Nephron (organoid): ENCODE measurements at regions not wholly inside any gene's neighbourhood (a gene's known extent, or its start where the extent isn't known, plus 50 kb on each side); places are given as distances from the start of the nearest gene placed in this dataset.

ENCODE experiments used
- H3K27ac Mint-ChIP-seq, 3 experiments: 2 replicates each; pipeline ENCODE4 v1.8.0; 2020; ENCODE audit warnings: mixed read lengths in 3 of 3, mild to moderate bottlenecking in 2 of 3, moderate library complexity in 1 of 3
- H3K27me3 Mint-ChIP-seq: 2 replicates; pipeline ENCODE4 v1.8.0; 2021; ENCODE audit warnings: low read depth, mild to moderate bottlenecking, moderate library complexity, mixed read lengths
- H3K36me3 Mint-ChIP-seq: 2 replicates; pipeline ENCODE4 v1.8.0; 2020; ENCODE audit warnings: low read depth, mixed read lengths
- H3K4me1 Mint-ChIP-seq: 2 replicates; pipeline ENCODE4 v1.8.0; 2020; ENCODE audit warnings: mixed read lengths
- H3K4me3 Mint-ChIP-seq, 3 experiments: 2 replicates each; pipeline ENCODE4 v1.8.0; 2020; ENCODE audit warnings: mild to moderate bottlenecking in 3 of 3, mixed read lengths in 3 of 3, moderate library complexity in 2 of 3
- H3K9me3 Mint-ChIP-seq: 2 replicates; pipeline ENCODE4 v1.8.0; 2020; ENCODE audit warnings: mixed read lengths
- CTCF ChIP-seq, 3 experiments: fragments of 200-600 bp; sonication (generic); IDR thresholded peaks; one replicate each; pipeline ENCODE4 v1.5.0; 2021; ENCODE audit warnings: antibody characterized with exemption in 3 of 3; ENCODE audit not compliant: unreplicated experiment in 3 of 3

- no peaks in the 10 kb centered on the region for H3K27me3 Mint-ChIP-seq
- H3K27ac Mint-ChIP-seq, result no peak overlapping the region
- no peak overlapping the region for H3K4me3 Mint-ChIP-seq
- no peak for TF ChIP-seq CTCF (IDR thresholded peaks at IDR 0.05; ENCODE audit: unreplicated experiment in 3 of 3)
- no peaks in the 10 kb centered on the region for H3K36me3 Mint-ChIP-seq
- H3K4me1 Mint-ChIP-seq, result no peaks in the 10 kb centered on the region
- H3K9me3 Mint-ChIP-seq, result no peaks in the 10 kb centered on the region
Observed at GRCh38 chr5:23012842-23013241, 159.7 kb upstream of the CDH12 start.

- Mint-ChIP-seq H3K27me3 (no peaks in the 10 kb centered on the region), H3K27ac (no peak overlapping the region), H3K4me3 (no peak overlapping the region), H3K9me3 (no peaks in the 10 kb centered on the region), H3K4me1 (no peaks in the 10 kb centered on the region), H3K36me3 (no peaks in the 10 kb centered on the region)
- TF ChIP-seq CTCF (IDR thresholded peaks at IDR 0.05; ENCODE audit: unreplicated experiment in 3 of 3), result no peak
Observed at GRCh38 chr5:23007762-23008161, 154.6 kb upstream of the CDH12 start.

GRCh38 chr5:23007236-23007635, 154.1 kb upstream of the CDH12 start:
- TF ChIP-seq CTCF (IDR thresholded peaks at IDR 0.05; ENCODE audit: unreplicated experiment in 3 of 3), result no peak
- no peaks in the 10 kb centered on the region for H3K4me1 Mint-ChIP-seq
- H3K4me3 Mint-ChIP-seq, result no peak overlapping the region
- H3K9me3 Mint-ChIP-seq, result no peaks in the 10 kb centered on the region
- no peak overlapping the region for H3K27ac Mint-ChIP-seq
- no peaks in the 10 kb centered on the region for H3K36me3 Mint-ChIP-seq
- no peaks in the 10 kb centered on the region for H3K27me3 Mint-ChIP-seq

- Mint-ChIP-seq H3K27me3 (no peaks in the 10 kb centered on the region), H3K4me1 (no peaks in the 10 kb centered on the region), H3K27ac (no peak overlapping the region), H3K9me3 (no peaks in the 10 kb centered on the region), H3K36me3 (no peaks in the 10 kb centered on the region), H3K4me3 (no peak overlapping the region)
- no peak for TF ChIP-seq CTCF (IDR thresholded peaks at IDR 0.05; ENCODE audit: unreplicated experiment in 3 of 3)
Observed at GRCh38 chr5:23001120-23001519, 148.0 kb upstream of the CDH12 start.

GRCh38 chr5:22998774-22999173, 145.6 kb upstream of the CDH12 start:
- no peak for TF ChIP-seq CTCF (IDR thresholded peaks at IDR 0.05; ENCODE audit: unreplicated experiment in 3 of 3)
- no peak overlapping the region for H3K27ac Mint-ChIP-seq
- no peaks in the 10 kb centered on the region for H3K4me1 Mint-ChIP-seq
- H3K36me3 Mint-ChIP-seq, result no peaks in the 10 kb centered on the region
- no peak overlapping the region for H3K4me3 Mint-ChIP-seq
- no peaks in the 10 kb centered on the region for H3K27me3 Mint-ChIP-seq
- H3K9me3 Mint-ChIP-seq, result no peaks in the 10 kb centered on the region

- no peak for TF ChIP-seq CTCF (IDR thresholded peaks at IDR 0.05; ENCODE audit: unreplicated experiment in 3 of 3)
- Mint-ChIP-seq H3K4me1 (no peaks in the 10 kb centered on the region), H3K9me3 (no peaks in the 10 kb centered on the region), H3K36me3 (no peaks in the 10 kb centered on the region), H3K27me3 (no peaks in the 10 kb centered on the region), H3K4me3 (no peak overlapping the region), H3K27ac (no peak overlapping the region)
Observed at GRCh38 chr5:22998362-22998761, 145.2 kb upstream of the CDH12 start.
